ENCODE measurements at regions not wholly inside any gene's neighbourhood (a gene's known extent, or its start where the extent isn't known, plus 50 kb on each side); places are given as distances from the start of the nearest gene placed in this dataset.

- Histone ChIP-seq H3K4me1 (ENCODE audit: insufficient read depth, low read length) (peaks cover 7% of the 10 kb centered on the region), H3T11ph (ENCODE audit: low read length) (no peak overlapping the region), H4K20me1 (ENCODE audit: control insufficient read depth, insufficient read depth, insufficient read length) (no peaks in the 10 kb centered on the region), H3K79me2 (ENCODE audit: insufficient read depth, low read length) (peaks cover 2% of the 10 kb centered on the region; the same call in 1 of the 2 replicates), H3K23me2 (ENCODE audit: insufficient read length, low read depth, low read length, poor library complexity, severe bottlenecking) (no peaks in the 10 kb centered on the region), H3K56ac (ENCODE audit: insufficient read length, low read depth, low read length) (no peak overlapping the region), H2BK5ac (ENCODE audit: insufficient read length, low read length) (no peak overlapping the region), H4K5ac (ENCODE audit: insufficient read length, low read depth, low read length) (no peak overlapping the region), H2BK20ac (ENCODE audit: low read depth, low read length, poor library complexity, severe bottlenecking) (no peak overlapping the region), H3K18ac (ENCODE audit: insufficient read length, low read depth, low read length) (no peak overlapping the region), H2BK15ac (ENCODE audit: low read depth, low read length) (no peak overlapping the region), H3K4ac (ENCODE audit: low read depth, low read length) (no peak overlapping the region), H2BK120ac (ENCODE audit: low read depth, low read length, poor library complexity, severe bottlenecking) (no peak overlapping the region), H3K23ac (ENCODE audit: insufficient read length, low read depth, low read length) (no peak overlapping the region), H3K9me3 (ENCODE audit: control insufficient read depth, low read depth, low read length) (peaks cover 16% of the 10 kb centered on the region), H4K91ac (ENCODE audit: insufficient read length, low read depth, low read length) (no peak overlapping the region), H3K79me1 (ENCODE audit: insufficient read depth, low read depth, low read length, poor library complexity, severe bottlenecking) (no peaks in the 10 kb centered on the region), H3K4me2 (ENCODE audit: insufficient read depth, insufficient read length, low read length) (no peak overlapping the region), H2BK12ac (ENCODE audit: insufficient read length, low read depth, low read length) (no peak overlapping the region), H2AK5ac (ENCODE audit: insufficient read length, low read length) (no peak overlapping the region), H3K9ac (ENCODE audit: extremely low read depth, insufficient read length, low read length) (no peak overlapping the region), H3K14ac (ENCODE audit: insufficient read depth, low read length) (no peak overlapping the region), H4K8ac (replicated peaks; ENCODE audit: insufficient read length, low read depth, low read length) (no peak overlapping the region), H2AFZ (ENCODE audit: low read length) (no peak overlapping the region), H3K27ac (ENCODE audit: insufficient read length, low read depth, low read length) (no peak overlapping the region), H3K27me3 (ENCODE audit: insufficient read depth, low read length) (no peaks in the 10 kb centered on the region)
- Mint-ChIP-seq H3K4me3 (no peak overlapping the region), H3K9me3 (peaks cover 26 to 27% of the 10 kb centered on the region in 2 experiments), H3K4me1 (peaks cover 21 to 39% of the 10 kb centered on the region in 2 experiments), H3K27ac (no peak overlapping the region), H3K36me3 (ENCODE audit: insufficient read depth in 1 of 3, low read depth in 3 of 3) (peaks cover 21 to 39% (median 32%) of the 10 kb centered on the region in 3 experiments), H3K27me3 (ENCODE audit: low read depth) (peaks cover 1% of the 10 kb centered on the region; the same call in 1 of the 2 replicates)
- DNase-seq: no peak
- no CpG with 5 or more reads among the region's 3 CpGs for WGBS (ENCODE audit: extremely low coverage, insufficient read length, low lambda C conversion rate)
- TF ChIP-seq CTCF (conservative IDR thresholded peaks at IDR 0.05): no peak
Observed at GRCh38 chr10:6813306-6813705, 233.2 kb upstream of the PRKCQ start.

Measured in H9 (cell line).